Right lobe of liver (tissue), 6 donors: ENCODE measurements at regions not wholly inside any gene's neighbourhood (a gene's known extent, or its start where the extent isn't known, plus 50 kb on each side); places are given as distances from the start of the nearest gene placed in this dataset.

Source experiments
- ATAC-seq, 4 donors: fragments of 200-7000 bp; cut with Tn5 transposase; one replicate each; pipeline ENCODE4 v1.9.1; 2020; ENCODE audit warnings: mild to moderate bottlenecking in 4 of 4, moderate library complexity in 4 of 4
- DNase-seq, 3 donors: peaks; one replicate each; pipeline ENCODE4 v3.0.0-alpha.2; 2020
- H3K27ac ChIP-seq, 3 donors: fragments of 200-600 bp; one replicate each; pipeline ENCODE4 v1.8.0; 2022
- H3K27me3 ChIP-seq, 2 donors: fragments of 200-600 bp; one replicate each; pipeline ENCODE4 v1.8.0; 2022
- H3K36me3 ChIP-seq, 4 donors: fragments of 200-600 bp; sonication (generic) in 1 of 4; one replicate each; pipeline versions ENCODE4 v1.5.1 to v1.8.0; 2017 to 2022; ENCODE audit warnings: control low read depth in 1 of 4
- H3K4me1 ChIP-seq, 4 donors: fragments of 200-600 bp; sonication (generic) in 1 of 4; one replicate each; pipeline versions ENCODE4 v1.5.1 to v1.8.0; 2017 to 2022; ENCODE audit warnings: control low read depth in 1 of 4
- H3K4me3 ChIP-seq, 3 donors: fragments of 200-600 bp; one replicate each; pipeline ENCODE4 v1.8.0; 2022
- H3K9me3 ChIP-seq, 4 donors: fragments of 200-600 bp; sonication (generic) in 1 of 4; one replicate each; pipeline versions ENCODE4 v1.5.1 to v1.8.0; 2017 to 2022; ENCODE audit warnings: control low read depth in 1 of 4
- CTCF ChIP-seq, 4 donors: fragments of 200-600 bp in 3 of 4; fragments of 450-650 bp in 1 of 4; IDR thresholded peaks; one replicate each; pipeline versions ENCODE4 v1.5.1 to v1.8.0; 2016 to 2022; ENCODE audit warnings: antibody characterized with exemption in 4 of 4, mild to moderate bottlenecking in 2 of 4
- POLR2A ChIP-seq: fragments of 450-650 bp; IDR thresholded peaks from one replicate; pipeline ENCODE4 v1.6.1; 2017; ENCODE audit warnings: antibody characterized with exemption, mild to moderate bottlenecking
- WGBS: methylation state at CpG from one replicate; pipeline ENCODE4 v1.1.6; 2018; ENCODE audit warnings: low coverage, low lambda C conversion rate; ENCODE audit not compliant: insufficient coverage; ENCODE audit errors: missing lambda C conversion rate; 5-methylcytosine and 5-hydroxymethylcytosine counted together
- intact Hi-C, 2 donors: fragments of 100-400 bp; cut with DNase I; formaldehyde crosslinking; loops; one replicate each; pipeline versions ENCODE4 v1.11.2 to v1.14.1; 2022
- donor health status: DM: no; HTN: yes; CAD: no.
- donor health status: DM: no; HTN: no; CAD: no.
- donor health status: DM: no; HTN: no; CAD: no.
- donor health status: DM: no; HTN: yes; CAD: no.
- donor health status: DM: no; HTN: yes; CAD: no.

GRCh38 chr20:24718277-24718676 lies 230.8 kb upstream of the CST7 start:
- H3K4me1 ChIP-seq = no peaks in the 10 kb centered on the region
- ATAC-seq (no peak), DNase-seq (no peak)
- no peaks in the 10 kb centered on the region for H3K36me3 ChIP-seq
- H3K27me3 ChIP-seq = no peaks in the 10 kb centered on the region
- H3K9me3 ChIP-seq = no peaks in the 10 kb centered on the region
- 55% methylated on average over 2 of the region's 2 CpGs for WGBS
- no peak overlapping the region for H3K4me3 ChIP-seq
- intact Hi-C loops = no loop called here
- no peak overlapping the region for H3K27ac ChIP-seq
- TF ChIP-seq CTCF (IDR thresholded peaks at IDR 0.05) (no peak), POLR2A (no peak)

- no peaks in the 10 kb centered on the region for H3K27me3 ChIP-seq
- H3K4me3 ChIP-seq = no peak overlapping the region
- 40% methylated on average over 1 of the region's 1 CpG for WGBS
- H3K27ac ChIP-seq = no peak overlapping the region
- TF ChIP-seq POLR2A (no peak), CTCF (IDR thresholded peaks at IDR 0.05) (no peak)
- no peaks in the 10 kb centered on the region for H3K9me3 ChIP-seq
- ATAC-seq (no peak), DNase-seq (peak in 1 of 3 donors; percentile 3)
- no peaks in the 10 kb centered on the region for H3K4me1 ChIP-seq
- intact Hi-C loops = no loop called here
- H3K36me3 ChIP-seq = no peaks in the 10 kb centered on the region
Measured at GRCh38 chr20:24718696-24719095, 230.4 kb upstream of the CST7 start.

GRCh38 chr20:24720957-24721356 lies 228.1 kb upstream of the CST7 start:
- 43% methylated on average over 4 of the region's 4 CpGs for WGBS

GRCh38 chr20:24721891-24722568 lies 227.0 kb upstream of the CST7 start:
- DNase-seq (peak in 1 of 3 donors; percentile 4), ATAC-seq (no peak)
- Histone ChIP-seq H3K27ac (no peak overlapping the region), H3K27me3 (no peaks in the 10 kb centered on the region), H3K9me3 (no peaks in the 10 kb centered on the region), H3K4me1 (no peaks in the 10 kb centered on the region), H3K36me3 (no peaks in the 10 kb centered on the region), H3K4me3 (no peak overlapping the region)
- intact Hi-C loops = no loop called here
- WGBS = 50% methylated on average over 1 of the region's 2 CpGs
- no peak for TF ChIP-seq CTCF (IDR thresholded peaks at IDR 0.05)
- no peak for TF ChIP-seq POLR2A

More at GRCh38 chr20:24720957-24721356, 228.1 kb upstream of the CST7 start:
- H3K27ac ChIP-seq = no peak overlapping the region
- DNase-seq (no peak), ATAC-seq (no peak)
- no peaks in the 10 kb centered on the region for H3K36me3 ChIP-seq
- TF ChIP-seq POLR2A (no peak), CTCF (IDR thresholded peaks at IDR 0.05) (no peak)
- H3K27me3 ChIP-seq = no peaks in the 10 kb centered on the region
- intact Hi-C loops = no loop called here
- no peak overlapping the region for H3K4me3 ChIP-seq
- H3K4me1 ChIP-seq = no peaks in the 10 kb centered on the region
- no peaks in the 10 kb centered on the region for H3K9me3 ChIP-seq

GRCh38 chr20:24722586-24722985 lies 226.5 kb upstream of the CST7 start:
- WGBS = 67% methylated on average over 1 of the region's 1 CpG
- no peaks in the 10 kb centered on the region for H3K27me3 ChIP-seq
- H3K4me3 ChIP-seq = no peak overlapping the region
- H3K36me3 ChIP-seq = no peaks in the 10 kb centered on the region
- TF ChIP-seq CTCF (IDR thresholded peaks at IDR 0.05) = no peak
- no peak for TF ChIP-seq POLR2A
- ATAC-seq = no peak
- peak in 1 of 3 donors; percentile 16 for DNase-seq
- H3K4me1 ChIP-seq = no peaks in the 10 kb centered on the region
- intact Hi-C loops = no loop called here
- no peaks in the 10 kb centered on the region for H3K9me3 ChIP-seq
- H3K27ac ChIP-seq = no peak overlapping the region
